K562 (cell line): ENCODE measurements at regions not wholly inside any gene's neighbourhood (a gene's known extent, or its start where the extent isn't known, plus 50 kb on each side); places are given as distances from the start of the nearest gene placed in this dataset.

ENCODE experiments used
- ATF3 ChIP-seq, 2 experiments: fragments of 450-650 bp in 1 of 2; sonication (generic) in 1 of 2; formaldehyde crosslinking in 1 of 2; IDR thresholded peaks in 1 of 2; conservative IDR thresholded peaks in 1 of 2; 2 replicates each; pipeline versions ENCODE4 v1.6.1 to v1.8.1; 2016 to 2023; ENCODE audit warnings: mild to moderate bottlenecking in 2 of 2, moderate library complexity in 2 of 2, inconsistent platforms in 1 of 2, missing genetic modification reagents in 1 of 2
- BDP1 ChIP-seq: IDR thresholded peaks from 3 replicates; pipeline ENCODE4 v1.6.1; 2011; ENCODE audit not compliant: insufficient read length, insufficient read depth
- CBFA2T3 ChIP-seq: fragments of 450-650 bp; IDR thresholded peaks from 2 replicates; pipeline ENCODE4 v1.6.1; 2017
- CEBPZ ChIP-seq: fragments of 150-350 bp; IDR thresholded peaks from 2 replicates; pipeline ENCODE4 v1.6.1; 2014; ENCODE audit warnings: low read depth, mild to moderate bottlenecking, low read length, borderline replicate concordance
- FOXP4 ChIP-seq: sonication (generic); formaldehyde crosslinking; IDR thresholded peaks from 2 replicates; pipeline ENCODE4 v1.8.0; 2022; ENCODE audit warnings: mild to moderate bottlenecking, missing genetic modification reagents, borderline replicate concordance
- HNRNPH1 ChIP-seq: fragments of 200-400 bp; formaldehyde crosslinking; optimal IDR thresholded peaks from 2 replicates; pipeline ENCODE3; 2017; ENCODE audit warnings: low read depth, mild to moderate bottlenecking, low read length, moderate library complexity
- MEIS2 ChIP-seq: fragments of 450-650 bp; IDR thresholded peaks from 2 replicates; pipeline ENCODE4 v1.6.1; 2014; ENCODE audit warnings: mild to moderate bottlenecking; ENCODE audit not compliant: partially characterized antibody
- POLR3A ChIP-seq: IDR thresholded peaks from 2 replicates; pipeline ENCODE4 v1.6.1; 2011; ENCODE audit warnings: borderline replicate concordance, mild to moderate bottlenecking, moderate library complexity; ENCODE audit not compliant: insufficient read length, insufficient read depth; ENCODE audit errors: extremely low read depth
- RREB1 ChIP-seq: fragments of 250-450 bp; sonication (Bioruptor Pico); IDR thresholded peaks from 2 replicates; pipeline ENCODE4 v1.4.0; 2020
- ZBTB17 ChIP-seq: fragments of 450-650 bp; formaldehyde crosslinking; IDR thresholded peaks from 2 replicates; pipeline ENCODE4 v1.4.0; 2020; ENCODE audit warnings: mild to moderate bottlenecking
- ZNF124 ChIP-seq: sonication (generic); formaldehyde crosslinking; IDR thresholded peaks from 2 replicates; pipeline ENCODE4 v1.8.1; 2022; ENCODE audit warnings: missing genetic modification reagents
- ZNF24 ChIP-seq: fragments of 450-650 bp; IDR thresholded peaks from 2 replicates; pipeline ENCODE4 v1.6.1; 2016
- ZNF354B ChIP-seq: fragments of 250-450 bp; sonication (Bioruptor Pico); IDR thresholded peaks from 2 replicates; pipeline ENCODE4 v1.4.0; 2020
- ZNF444 ChIP-seq: fragments of 250-450 bp; sonication (Bioruptor Pico); IDR thresholded peaks from 2 replicates; pipeline ENCODE4 v1.4.0; 2020; ENCODE audit warnings: mild to moderate bottlenecking, moderate library complexity
- ZNF445 ChIP-seq: fragments of 250-450 bp; sonication (Bioruptor Pico); IDR thresholded peaks from 2 replicates; pipeline ENCODE4 v1.4.0; 2020; ENCODE audit warnings: low read depth, mild to moderate bottlenecking, moderate library complexity

- TF ChIP-seq CEBPZ, result no peak
- TF ChIP-seq CBFA2T3, result no peak
- peak; percentile 77; the same call in 1 of the 2 replicates for TF ChIP-seq ATF3 (IDR thresholded peaks at IDR 0.05)
- TF ChIP-seq ATF3 (CRISPR knock-in tag; conservative IDR thresholded peaks at IDR 0.05), result no peak
- no peak for TF ChIP-seq FOXP4
- no peak for TF ChIP-seq ZNF445 (CRISPR knock-in tag)
- TF ChIP-seq ZNF354B (CRISPR knock-in tag), result no peak
- TF ChIP-seq RREB1, result 0 out of 2 replicates have a peak, but pooled peaks have one; percentile 50
- no peak for TF ChIP-seq ZNF24
- peak; percentile 38; the same call in 1 of the 2 replicates for TF ChIP-seq ZBTB17 (CRISPR knock-in tag)
- TF ChIP-seq BDP1, result no peak
- TF ChIP-seq ZNF444 (CRISPR knock-in tag), result 0 out of 2 replicates have a peak, but pooled peaks have one; percentile 40
- TF ChIP-seq HNRNPH1, result no peak
- no peak for TF ChIP-seq POLR3A
- TF ChIP-seq ZNF124, result no peak
- TF ChIP-seq MEIS2, result peak; percentile 29
Measured at GRCh38 chr1:109838838-109839240, 71.8 kb upstream of the CSF1 start (continued).
